Right atrium auricular region (tissue), 2 donors: ENCODE measurements at regions not wholly inside any gene's neighbourhood (a gene's known extent, or its start where the extent isn't known, plus 50 kb on each side); places are given as distances from the start of the nearest gene placed in this dataset.

Experiments used
- DNase-seq: peaks from one replicate; pipeline ENCODE4 v3.0.0-alpha.2; 2019; ENCODE audit warnings: low spot score
- H3K27ac ChIP-seq, 2 donors: fragments of 200-600 bp; sonication (generic); 1 replicate in 1 of 2; 2 replicates in 1 of 2; pipeline ENCODE4 v1.5.1; 2016 to 2019
- H3K27me3 ChIP-seq, 2 donors: fragments of 200-600 bp; sonication (generic); one replicate each; pipeline versions ENCODE4 v1.5.1 to v1.6.0; 2017 to 2019
- H3K36me3 ChIP-seq: fragments of 200-600 bp; sonication (generic); one replicate; pipeline ENCODE4 v1.5.1; 2016
- H3K4me1 ChIP-seq, 2 donors: fragments of 200-600 bp; sonication (generic); one replicate each; pipeline versions ENCODE4 v1.5.1 to v1.6.0; 2017 to 2019
- H3K4me3 ChIP-seq, 2 donors: fragments of 200-600 bp; sonication (generic); 1 replicate in 1 of 2; 2 replicates in 1 of 2; pipeline ENCODE4 v1.5.1; 2017 to 2019; ENCODE audit warnings: mild to moderate bottlenecking in 1 of 2, moderate library complexity in 1 of 2
- H3K9me3 ChIP-seq, 2 donors: fragments of 200-600 bp; sonication (generic); one replicate each; pipeline ENCODE4 v1.5.1; 2019
- TF ChIP-seq, protein P1 (sequence below), 2 donors: fragments of 200-600 bp; sonication (generic); IDR thresholded peaks; one replicate each; pipeline ENCODE4 v1.5.1; 2019; ENCODE audit warnings: antibody characterized with exemption in 2 of 2

DNA sequence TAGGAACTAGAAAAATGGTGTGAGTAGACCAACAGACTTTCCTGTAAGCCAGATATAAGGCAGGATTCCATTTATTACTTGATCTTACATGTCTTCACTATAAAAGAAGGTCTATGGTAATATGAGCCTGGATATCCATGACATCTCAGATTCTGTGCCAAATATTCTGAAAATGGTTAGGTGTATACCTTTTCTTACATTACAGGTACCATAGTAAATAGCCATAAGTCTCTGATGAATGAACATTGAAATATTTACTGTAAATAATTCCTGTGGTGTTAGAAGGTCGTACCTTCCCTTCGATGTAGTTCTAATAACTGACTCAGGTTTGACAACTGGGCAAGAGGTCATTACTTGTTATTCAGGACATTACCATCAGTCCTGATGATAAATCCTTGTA, 657.9 kb downstream of the BRINP3 start:
- H3K9me3 ChIP-seq: peaks cover 0 to 7% of the 10 kb centered on the region in 2 donors
- H3K36me3 ChIP-seq: no peaks in the 10 kb centered on the region
- no peaks in the 10 kb centered on the region for H3K27me3 ChIP-seq
- H3K4me1 ChIP-seq: no peaks in the 10 kb centered on the region
- no peak overlapping the region for H3K27ac ChIP-seq
- DNase-seq: no peak
- TF ChIP-seq, protein P1, sequence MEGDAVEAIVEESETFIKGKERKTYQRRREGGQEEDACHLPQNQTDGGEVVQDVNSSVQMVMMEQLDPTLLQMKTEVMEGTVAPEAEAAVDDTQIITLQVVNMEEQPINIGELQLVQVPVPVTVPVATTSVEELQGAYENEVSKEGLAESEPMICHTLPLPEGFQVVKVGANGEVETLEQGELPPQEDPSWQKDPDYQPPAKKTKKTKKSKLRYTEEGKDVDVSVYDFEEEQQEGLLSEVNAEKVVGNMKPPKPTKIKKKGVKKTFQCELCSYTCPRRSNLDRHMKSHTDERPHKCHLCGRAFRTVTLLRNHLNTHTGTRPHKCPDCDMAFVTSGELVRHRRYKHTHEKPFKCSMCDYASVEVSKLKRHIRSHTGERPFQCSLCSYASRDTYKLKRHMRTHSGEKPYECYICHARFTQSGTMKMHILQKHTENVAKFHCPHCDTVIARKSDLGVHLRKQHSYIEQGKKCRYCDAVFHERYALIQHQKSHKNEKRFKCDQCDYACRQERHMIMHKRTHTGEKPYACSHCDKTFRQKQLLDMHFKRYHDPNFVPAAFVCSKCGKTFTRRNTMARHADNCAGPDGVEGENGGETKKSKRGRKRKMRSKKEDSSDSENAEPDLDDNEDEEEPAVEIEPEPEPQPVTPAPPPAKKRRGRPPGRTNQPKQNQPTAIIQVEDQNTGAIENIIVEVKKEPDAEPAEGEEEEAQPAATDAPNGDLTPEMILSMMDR (IDR thresholded peaks at IDR 0.05): no peak
- no peak overlapping the region for H3K4me3 ChIP-seq

DNA sequence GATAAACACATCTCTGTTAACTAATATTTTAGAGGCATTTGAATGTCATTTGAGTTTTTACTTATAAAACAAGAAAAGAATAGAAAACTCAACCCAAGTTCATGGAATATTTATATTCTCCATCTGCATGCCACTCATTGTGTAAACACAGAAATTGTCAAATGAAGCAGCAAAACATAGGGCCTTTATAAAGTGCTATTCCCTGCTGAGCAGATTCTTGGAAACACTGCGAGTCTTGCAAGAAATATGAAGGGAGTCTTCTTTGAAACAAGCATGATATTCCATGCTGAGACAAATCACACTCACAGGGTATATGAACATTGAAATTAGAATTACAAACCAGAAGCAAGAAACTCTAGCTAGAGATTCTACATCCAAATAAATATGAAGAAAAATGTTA, 655.8 kb downstream of the BRINP3 start:
- Histone ChIP-seq H3K27ac (no peak overlapping the region), H3K36me3 (no peaks in the 10 kb centered on the region), H3K4me1 (no peaks in the 10 kb centered on the region), H3K4me3 (no peak overlapping the region), H3K9me3 (peaks cover 0 to 7% of the 10 kb centered on the region in 2 donors), H3K27me3 (no peaks in the 10 kb centered on the region)
- TF ChIP-seq, protein P1 (IDR thresholded peaks at IDR 0.05): no peak
- no peak for DNase-seq

DNA sequence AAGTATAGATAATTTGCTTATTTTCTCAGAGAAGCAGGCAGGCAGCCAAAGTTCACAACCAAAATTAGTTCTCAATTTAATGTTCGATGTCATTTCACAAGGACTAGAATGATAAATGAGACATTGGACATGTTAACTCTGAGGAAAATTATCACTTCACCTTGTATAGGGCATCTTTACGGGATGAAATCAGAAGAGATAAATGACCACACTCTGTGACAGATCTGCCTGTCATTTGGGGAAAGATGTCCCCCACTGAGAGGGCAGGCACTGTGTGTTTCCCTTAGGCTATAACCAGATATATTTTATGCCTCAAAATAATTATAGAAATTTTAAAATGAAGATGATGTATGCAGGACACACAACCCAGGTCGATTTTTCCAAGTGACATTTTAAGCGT, 642.9 kb downstream of the BRINP3 start:
- H3K36me3 ChIP-seq: no peaks in the 10 kb centered on the region
- H3K4me3 ChIP-seq: no peak overlapping the region
- H3K4me1 ChIP-seq: no peaks in the 10 kb centered on the region
- H3K27ac ChIP-seq: no peak overlapping the region
- no peak for DNase-seq
- no peaks in the 10 kb centered on the region for H3K27me3 ChIP-seq
- no peaks in the 10 kb centered on the region for H3K9me3 ChIP-seq
- TF ChIP-seq, protein P1 (IDR thresholded peaks at IDR 0.05): no peak

DNA sequence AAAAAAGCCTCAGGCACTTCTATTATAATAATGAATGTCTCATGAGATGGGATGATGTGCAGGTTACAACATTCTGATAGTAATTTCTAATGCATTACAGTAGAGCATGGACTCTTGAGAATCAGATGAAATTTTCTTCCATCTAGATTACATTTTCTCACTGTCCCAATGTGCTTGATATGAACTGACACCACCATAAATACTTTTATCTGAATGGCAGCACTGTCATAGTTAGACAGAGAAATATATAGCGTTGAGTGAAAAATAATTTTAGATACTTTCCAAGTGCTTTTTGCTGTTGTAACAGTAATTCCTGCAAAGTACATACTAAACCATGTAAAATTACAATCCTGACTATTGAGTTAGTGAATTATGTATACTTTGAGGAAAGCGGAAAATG, 630.1 kb downstream of the BRINP3 start:
- H3K4me3 ChIP-seq: no peak overlapping the region
- TF ChIP-seq, protein P1 (IDR thresholded peaks at IDR 0.05): no peak

DNA sequence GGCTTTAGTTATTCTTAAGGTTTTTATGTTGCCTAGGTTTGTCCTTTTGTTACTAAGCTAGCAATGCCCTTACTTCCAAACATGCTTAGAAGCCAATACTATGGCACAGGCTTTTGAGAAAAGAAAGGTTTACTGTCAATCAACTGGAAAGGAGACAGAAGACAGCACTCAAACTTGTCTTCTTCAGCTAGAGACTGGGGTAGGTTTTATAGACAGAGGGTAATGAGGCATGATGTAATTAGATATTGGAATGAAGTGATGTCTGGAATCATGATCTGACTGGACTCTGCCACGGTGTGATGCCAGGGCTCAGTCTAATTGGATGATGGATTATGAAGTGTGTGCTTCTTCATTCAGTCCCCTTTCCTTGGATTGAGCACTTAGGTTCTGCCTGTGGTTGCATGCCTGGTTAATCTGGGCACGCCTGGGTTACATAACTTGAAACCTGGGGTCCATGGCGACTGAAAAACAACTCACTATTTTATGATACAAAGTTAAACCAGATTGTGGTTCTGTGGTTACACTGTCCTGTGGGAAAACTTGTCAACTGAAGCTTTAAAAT, 625.8 kb downstream of the BRINP3 start:
- H3K9me3 ChIP-seq: peaks cover 0 to 9% of the 10 kb centered on the region in 2 donors
- H3K4me1 ChIP-seq: no peaks in the 10 kb centered on the region
- DNase-seq: no peak
- TF ChIP-seq, protein P1 (IDR thresholded peaks at IDR 0.05): no peak
- H3K27me3 ChIP-seq: no peaks in the 10 kb centered on the region
- no peak overlapping the region for H3K4me3 ChIP-seq
- no peaks in the 10 kb centered on the region for H3K36me3 ChIP-seq
- H3K27ac ChIP-seq: no peak overlapping the region

More for the DNA sequence above, 630.1 kb downstream of the BRINP3 start:
- Histone ChIP-seq H3K9me3 (no peaks in the 10 kb centered on the region), H3K27ac (no peak overlapping the region), H3K4me1 (no peaks in the 10 kb centered on the region), H3K27me3 (no peaks in the 10 kb centered on the region), H3K36me3 (no peaks in the 10 kb centered on the region)
- DNase-seq: no peak

DNA sequence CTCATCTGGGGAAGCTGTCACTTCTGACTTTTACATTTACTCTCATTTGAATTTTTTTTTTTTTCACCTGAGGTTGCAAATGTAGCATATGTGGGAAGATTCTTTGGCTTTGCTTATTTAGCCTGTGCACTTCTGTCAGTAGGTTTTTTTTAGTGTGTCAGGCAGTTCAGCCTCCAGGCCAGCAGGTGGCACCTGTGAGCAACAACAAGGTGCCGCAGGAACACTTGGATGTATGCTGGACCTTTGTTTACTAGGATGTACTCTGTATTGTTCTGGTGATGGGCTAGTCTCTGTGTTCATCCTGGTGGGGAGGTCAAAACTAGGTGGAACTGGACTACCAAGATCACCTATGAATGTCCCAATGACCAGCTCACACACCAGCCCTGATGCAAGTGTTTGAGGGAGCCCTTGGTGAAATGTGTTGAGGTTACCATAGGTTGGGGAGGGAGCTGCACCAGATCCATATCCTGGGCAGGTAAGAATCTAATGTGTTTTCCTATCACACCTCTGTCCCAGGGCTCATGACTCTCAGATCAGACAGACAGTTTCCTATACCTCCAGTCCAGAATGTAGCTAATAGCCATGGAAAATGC, 618.2 kb downstream of the BRINP3 start:
- no peaks in the 10 kb centered on the region for H3K4me1 ChIP-seq
- DNase-seq: no peak

More for the DNA sequence above, 618.2 kb downstream of the BRINP3 start:
- Histone ChIP-seq H3K4me3 (no peak overlapping the region), H3K27ac (no peak overlapping the region), H3K9me3 (peaks cover 0 to 20% of the 10 kb centered on the region in 2 donors), H3K36me3 (no peaks in the 10 kb centered on the region), H3K27me3 (no peaks in the 10 kb centered on the region)
- TF ChIP-seq, protein P1 (IDR thresholded peaks at IDR 0.05): peak in 1 of 2 donors; percentile 43
